ENCODE measurements at regions not wholly inside any gene's neighbourhood (a gene's known extent, or its start where the extent isn't known, plus 50 kb on each side); places are given as distances from the start of the nearest gene placed in this dataset.
"Not testable (repeated sequence)": the region's sequence is repeated elsewhere in the genome, so short reads cannot be mapped to it uniquely, and the experiment has no call there.

DNA sequence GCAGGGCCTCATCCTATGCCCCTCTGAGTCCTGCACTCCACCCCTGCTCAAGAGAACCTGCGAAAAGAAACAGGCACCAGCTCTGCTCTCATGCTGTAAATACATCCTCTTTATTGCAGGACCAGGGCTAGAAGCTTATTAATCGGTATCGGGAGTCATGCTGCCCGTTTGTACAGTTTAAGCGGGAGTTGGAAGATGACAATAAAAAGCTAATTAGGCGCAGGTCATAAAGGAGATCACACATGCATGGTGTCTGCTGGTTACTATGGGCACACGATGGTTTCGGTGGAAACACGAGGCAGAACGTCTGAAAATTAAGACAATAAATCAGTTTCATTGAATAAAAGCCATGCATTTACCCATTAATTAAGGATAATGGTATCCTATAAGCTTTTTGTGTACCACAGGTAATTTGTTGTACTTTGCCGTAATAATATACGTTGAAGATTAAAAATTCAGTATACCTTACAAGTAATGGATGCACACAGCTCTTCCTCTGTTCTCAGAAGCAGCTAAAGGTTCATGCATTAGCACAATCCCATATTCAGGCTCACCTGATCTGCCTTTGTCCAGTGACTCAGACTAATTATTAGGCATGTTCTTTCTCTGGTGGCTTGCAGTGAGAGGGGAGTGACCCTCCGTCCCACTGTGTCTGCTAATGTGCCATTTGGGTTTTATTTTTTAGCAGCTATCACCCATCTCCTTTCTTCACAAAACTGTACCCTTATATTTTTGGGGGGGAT is 406.0 kb downstream of the TSHZ3 start:
- DNase-seq = no peak
- Mint-ChIP-seq H3K27me3 (ENCODE audit: low read depth in 3 of 3) (peaks cover 2 to 8% (median 4%) of the 10 kb centered on the region in 3 donors), H3K27ac (no peak overlapping the region), H3K9me3 (peaks cover 0 to 1% (median 0%) of the 10 kb centered on the region in 6 donors), H3K4me3 (no peak overlapping the region), H3K36me3 (no peaks in the 10 kb centered on the region), H3K4me1 (no peaks in the 10 kb centered on the region)

DNA sequence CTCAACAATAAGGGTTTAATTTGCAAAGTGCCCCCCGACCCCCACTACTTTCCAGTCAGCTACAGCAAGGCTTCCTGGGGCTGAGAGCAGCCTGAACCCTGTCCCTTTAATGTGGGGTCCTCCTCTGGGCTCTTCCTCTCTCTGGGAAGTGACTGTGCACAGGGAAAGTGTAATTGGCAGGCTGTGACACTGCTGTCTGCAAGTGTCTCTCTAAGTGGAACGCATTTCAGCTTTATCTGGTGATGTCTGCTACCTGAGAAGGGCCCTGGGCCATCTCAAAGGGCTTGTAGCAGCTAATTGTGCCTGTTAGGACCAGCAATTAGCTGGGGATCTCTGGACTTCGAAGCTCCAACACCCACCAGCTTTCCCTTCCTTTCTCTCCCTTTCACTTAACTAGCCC is 406.6 kb downstream of the TSHZ3 start:
- peaks cover 0 to 1% (median 0%) of the 10 kb centered on the region in 6 donors for H3K9me3 Mint-ChIP-seq
- no peak overlapping the region for H3K4me3 Mint-ChIP-seq
- no peaks in the 10 kb centered on the region for H3K36me3 Mint-ChIP-seq
- no peak for DNase-seq
- no peak overlapping the region for H3K27ac Mint-ChIP-seq
- H3K27me3 Mint-ChIP-seq (ENCODE audit: low read depth in 3 of 3) = peaks cover 2 to 8% (median 4%) of the 10 kb centered on the region in 3 donors
- H3K4me1 Mint-ChIP-seq = no peaks in the 10 kb centered on the region

DNA sequence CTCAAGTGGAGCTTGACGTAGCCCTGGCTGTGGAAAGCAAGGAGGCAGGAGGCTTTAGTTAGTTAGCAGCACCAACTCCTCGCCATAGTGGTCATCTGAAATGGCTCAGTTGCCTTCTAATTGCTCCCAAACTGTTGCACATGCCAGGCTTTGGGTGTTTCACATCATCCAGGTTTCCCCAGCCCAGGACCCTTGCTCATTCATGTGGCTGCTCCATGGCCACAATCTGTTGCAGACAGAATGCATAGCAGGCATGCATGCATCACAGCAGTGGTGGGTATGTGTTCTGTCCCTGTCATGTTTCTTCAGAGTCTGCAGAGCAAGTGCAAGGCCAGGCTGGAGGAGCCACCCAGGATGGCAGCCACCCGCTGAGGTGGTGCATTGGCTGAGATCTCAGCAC is 407.6 kb downstream of the TSHZ3 start:
- Mint-ChIP-seq H3K4me3 (no peak overlapping the region), H3K9me3 (peaks cover 0 to 1% (median 0%) of the 10 kb centered on the region in 6 donors), H3K27ac (no peak overlapping the region), H3K27me3 (ENCODE audit: low read depth in 3 of 3) (peaks cover 2 to 8% (median 4%) of the 10 kb centered on the region in 3 donors), H3K4me1 (no peaks in the 10 kb centered on the region), H3K36me3 (no peaks in the 10 kb centered on the region)
- DNase-seq = no peak

DNA sequence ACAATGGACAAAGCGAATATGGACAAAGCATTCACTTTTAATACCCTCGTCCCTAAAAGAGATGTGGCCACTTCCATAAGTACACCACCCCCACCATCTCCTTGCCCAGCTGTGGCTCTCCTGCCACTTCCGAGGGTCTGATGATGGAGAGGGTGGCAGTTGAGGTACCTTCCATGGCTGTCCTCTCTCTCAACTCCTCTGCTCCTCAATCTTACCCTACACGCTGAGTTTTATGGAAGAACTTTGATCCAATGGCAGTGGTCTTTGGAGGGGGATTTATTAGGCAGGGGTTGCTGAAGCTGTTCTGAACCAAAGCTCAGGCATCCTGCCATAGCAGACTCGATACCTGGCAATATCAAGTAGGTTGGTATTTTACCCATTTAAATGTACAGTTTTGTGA is 413.0 kb downstream of the TSHZ3 start:
- DNase-seq = no peak
- Mint-ChIP-seq H3K27me3 (ENCODE audit: low read depth in 3 of 3) (peaks cover 2 to 7% (median 5%) of the 10 kb centered on the region in 3 donors), H3K4me3 (no peak overlapping the region), H3K4me1 (no peaks in the 10 kb centered on the region), H3K27ac (no peak overlapping the region), H3K36me3 (no peaks in the 10 kb centered on the region), H3K9me3 (no peaks in the 10 kb centered on the region)

DNA sequence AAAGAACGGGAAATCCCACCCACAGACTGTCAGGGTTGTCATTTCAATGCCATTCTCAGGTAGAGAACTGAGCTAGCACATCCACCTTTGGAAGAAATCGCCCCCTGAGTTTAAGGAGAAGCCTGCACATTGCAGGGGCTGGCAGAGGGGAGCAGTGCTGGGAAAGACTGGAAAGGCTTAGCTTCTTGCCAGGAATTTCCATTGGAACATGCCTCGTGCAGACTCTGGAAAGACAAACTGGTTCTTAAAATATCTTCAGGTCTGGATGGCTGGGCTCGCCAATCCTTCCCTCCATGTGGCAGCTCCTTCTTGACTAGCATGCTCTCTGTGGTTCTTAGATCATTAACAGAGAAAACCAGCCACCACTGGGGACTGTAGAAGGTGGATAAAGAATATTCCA is 414.1 kb downstream of the TSHZ3 start:
- H3K9me3 Mint-ChIP-seq = no peaks in the 10 kb centered on the region
- no peak overlapping the region for H3K27ac Mint-ChIP-seq
- H3K36me3 Mint-ChIP-seq = no peaks in the 10 kb centered on the region
- H3K27me3 Mint-ChIP-seq (ENCODE audit: low read depth in 3 of 3) = peaks cover 2 to 5% (median 3%) of the 10 kb centered on the region in 3 donors
- no peak for DNase-seq
- H3K4me1 Mint-ChIP-seq = no peaks in the 10 kb centered on the region
- no peak overlapping the region for H3K4me3 Mint-ChIP-seq

DNA sequence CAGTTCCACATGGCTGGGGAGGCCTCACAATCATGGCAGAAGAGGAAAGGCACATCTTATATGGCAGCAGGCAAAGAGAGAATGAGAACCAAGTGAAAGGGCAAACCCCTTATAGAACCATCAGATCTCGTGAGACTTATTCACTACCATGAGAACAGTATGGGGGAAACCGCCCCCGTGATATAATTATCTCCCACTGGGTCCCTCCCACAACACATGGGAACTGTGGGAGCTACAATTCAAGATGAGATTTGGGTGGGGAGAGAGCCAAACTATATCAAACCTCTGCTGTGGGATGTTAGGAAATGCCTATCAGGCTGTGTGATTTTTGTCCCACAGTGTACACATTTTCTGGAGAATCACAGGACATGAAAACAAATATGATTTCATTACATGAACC is 415.8 kb downstream of the TSHZ3 start:
- not testable (repeated sequence) for H3K27me3 Mint-ChIP-seq (ENCODE audit: low read depth in 3 of 3); H3K9me3 Mint-ChIP-seq; H3K36me3 Mint-ChIP-seq; H3K4me3 Mint-ChIP-seq; DNase-seq; H3K4me1 Mint-ChIP-seq; H3K27ac Mint-ChIP-seq

DNA sequence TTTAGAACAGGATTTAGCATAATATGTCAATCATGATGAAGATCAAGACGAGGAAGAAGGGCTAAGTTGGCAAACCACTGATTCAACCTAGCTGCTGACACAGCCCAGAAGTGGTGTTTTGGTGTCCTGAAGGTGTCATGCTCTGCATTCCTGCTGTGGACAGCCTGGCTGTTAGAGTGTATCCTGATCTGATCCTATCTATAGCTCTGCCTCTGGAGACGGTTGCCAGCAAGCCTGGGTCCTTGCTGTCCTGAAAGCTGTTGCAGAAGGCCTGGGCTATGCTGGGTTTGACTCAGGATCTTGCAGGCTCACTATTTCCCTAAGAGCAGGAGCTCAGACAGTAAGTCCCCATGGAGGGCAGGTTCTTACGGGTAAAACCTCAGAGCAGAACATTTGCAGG is 416.4 kb downstream of the TSHZ3 start:
- Mint-ChIP-seq H3K27me3 (ENCODE audit: low read depth in 3 of 3) (peaks cover 0 to 7% (median under 1%) of the 10 kb centered on the region in 3 donors), H3K27ac (no peak overlapping the region), H3K36me3 (no peaks in the 10 kb centered on the region), H3K4me3 (no peak overlapping the region), H3K4me1 (no peaks in the 10 kb centered on the region), H3K9me3 (no peaks in the 10 kb centered on the region)
- no peak for DNase-seq

DNA sequence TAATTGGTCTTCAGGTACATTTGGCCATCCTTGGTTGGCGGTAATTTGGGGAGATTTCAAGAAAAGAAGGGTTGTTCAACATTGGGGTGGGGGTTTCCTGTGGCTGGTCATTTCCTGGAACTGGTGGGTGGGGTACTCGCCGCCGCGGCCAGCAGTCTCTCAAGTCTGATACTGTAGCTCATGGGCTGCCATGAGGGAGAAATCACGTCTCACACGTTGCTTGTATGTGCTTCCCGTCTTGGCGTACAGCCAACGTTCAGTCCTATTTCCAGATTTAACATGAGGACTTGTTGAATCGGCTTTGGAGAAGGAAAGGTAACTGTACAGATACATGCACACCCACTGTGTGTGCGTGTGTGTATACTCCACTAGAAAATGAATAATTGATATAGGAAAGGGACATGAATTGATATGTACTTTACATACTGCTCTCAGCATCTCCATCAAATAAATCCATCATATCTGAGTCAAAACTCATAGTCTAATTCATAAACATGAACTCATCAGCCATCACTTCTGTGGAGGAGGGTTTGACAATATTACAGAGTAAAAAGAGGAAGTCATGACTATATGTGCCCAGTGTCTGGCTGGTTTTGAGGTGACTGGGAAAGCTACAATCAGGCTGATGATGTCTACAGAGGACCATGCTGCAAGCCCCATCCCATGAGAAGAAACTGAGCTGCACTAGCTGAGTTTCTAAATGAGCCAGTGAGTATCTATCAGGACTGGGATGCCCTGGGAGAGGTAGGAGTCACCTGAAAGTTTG is 418.1 kb downstream of the TSHZ3 start:
- Mint-ChIP-seq H3K36me3 (no peaks in the 10 kb centered on the region), H3K4me1 (no peaks in the 10 kb centered on the region), H3K9me3 (no peaks in the 10 kb centered on the region), H3K27ac (no peak overlapping the region), H3K4me3 (no peak overlapping the region), H3K27me3 (ENCODE audit: low read depth in 3 of 3) (peaks cover 0 to 7% (median 3%) of the 10 kb centered on the region in 3 donors)
- no peak for DNase-seq

DNA sequence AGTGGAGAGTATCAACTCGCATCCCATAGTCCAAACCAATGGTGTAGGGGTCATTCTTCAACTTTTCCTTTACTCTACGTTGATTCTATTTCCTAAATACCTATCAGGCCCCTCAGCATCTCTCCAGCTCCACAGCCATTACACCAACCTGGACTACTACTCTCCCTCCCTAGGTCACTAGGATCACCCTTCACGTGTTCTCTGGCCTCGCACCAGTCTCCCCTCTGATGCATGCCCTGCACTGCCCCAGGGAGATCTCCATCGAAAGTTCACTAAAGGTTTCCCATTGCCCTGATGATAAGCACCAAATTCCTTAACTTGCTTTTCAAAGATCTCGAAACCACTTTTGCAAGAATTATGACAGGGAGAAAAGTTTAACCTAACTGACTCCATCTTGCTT is 421.5 kb downstream of the TSHZ3 start:
- H3K4me1 Mint-ChIP-seq = no peaks in the 10 kb centered on the region
- DNase-seq = no peak
- no peak overlapping the region for H3K27ac Mint-ChIP-seq
- no peaks in the 10 kb centered on the region for H3K36me3 Mint-ChIP-seq
- no peaks in the 10 kb centered on the region for H3K9me3 Mint-ChIP-seq
- no peak overlapping the region for H3K4me3 Mint-ChIP-seq
- H3K27me3 Mint-ChIP-seq (ENCODE audit: low read depth in 3 of 3) = peaks cover 1 to 5% (median 3%) of the 10 kb centered on the region in 3 donors

DNA sequence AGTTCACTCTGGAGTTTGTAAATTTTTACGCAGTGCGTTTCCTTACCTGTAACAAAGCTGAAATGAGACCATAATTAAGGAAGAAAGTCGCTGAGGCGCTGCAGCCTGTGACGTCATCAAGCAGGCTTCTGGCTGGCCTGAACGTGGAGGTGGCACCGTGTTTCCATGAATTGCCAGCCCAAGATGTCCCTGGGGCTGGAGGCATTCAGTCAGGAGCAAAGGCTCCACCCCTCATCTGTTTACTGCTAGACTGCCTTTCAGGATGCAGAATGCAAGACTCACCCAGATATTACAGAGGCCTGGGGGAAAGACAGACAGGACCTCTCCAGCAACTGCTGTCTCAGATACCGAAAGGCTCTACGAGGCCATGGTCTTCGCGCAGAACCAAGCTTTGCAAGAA is 424.6 kb downstream of the TSHZ3 start:
- no peak for DNase-seq
- Mint-ChIP-seq H3K9me3 (no peaks in the 10 kb centered on the region), H3K36me3 (no peaks in the 10 kb centered on the region), H3K4me1 (no peaks in the 10 kb centered on the region), H3K4me3 (no peak overlapping the region), H3K27ac (no peak overlapping the region), H3K27me3 (ENCODE audit: low read depth in 3 of 3) (peaks cover 3 to 6% (median 5%) of the 10 kb centered on the region in 3 donors)

DNA sequence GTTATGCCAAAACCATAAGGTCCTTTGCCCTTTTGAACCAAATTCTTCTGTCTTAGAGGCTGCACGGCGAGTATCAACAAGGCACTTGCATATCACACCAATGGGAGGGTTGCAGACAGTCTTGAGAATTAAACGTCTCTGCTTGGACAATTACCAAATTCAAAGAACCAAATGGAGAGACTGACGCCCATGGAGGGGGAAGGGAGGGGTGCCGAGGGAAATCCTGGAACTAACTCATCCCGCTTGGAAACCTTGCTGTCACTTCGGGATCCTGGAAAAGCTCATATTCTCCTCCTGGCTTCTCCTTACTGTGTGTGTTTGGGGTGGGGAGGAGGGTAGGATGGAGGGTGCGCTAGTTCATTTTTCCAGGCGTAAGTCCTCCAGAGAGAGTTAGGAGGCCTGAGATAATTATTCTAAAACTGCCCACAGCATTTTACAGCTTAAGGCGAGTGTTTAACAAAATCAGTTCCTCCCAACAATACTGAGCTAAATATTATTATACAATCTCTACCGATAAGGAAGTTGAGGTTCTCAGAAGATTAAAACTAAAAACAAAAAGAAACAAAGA is 425.1 kb downstream of the TSHZ3 start:
- H3K27me3 Mint-ChIP-seq (ENCODE audit: low read depth in 3 of 3) = peaks cover 3 to 6% (median 5%) of the 10 kb centered on the region in 3 donors
- DNase-seq = no peak
- no peaks in the 10 kb centered on the region for H3K36me3 Mint-ChIP-seq
- H3K4me3 Mint-ChIP-seq = no peak overlapping the region
- H3K4me1 Mint-ChIP-seq = no peaks in the 10 kb centered on the region
- H3K9me3 Mint-ChIP-seq = no peaks in the 10 kb centered on the region
- H3K27ac Mint-ChIP-seq = no peak overlapping the region

DNA sequence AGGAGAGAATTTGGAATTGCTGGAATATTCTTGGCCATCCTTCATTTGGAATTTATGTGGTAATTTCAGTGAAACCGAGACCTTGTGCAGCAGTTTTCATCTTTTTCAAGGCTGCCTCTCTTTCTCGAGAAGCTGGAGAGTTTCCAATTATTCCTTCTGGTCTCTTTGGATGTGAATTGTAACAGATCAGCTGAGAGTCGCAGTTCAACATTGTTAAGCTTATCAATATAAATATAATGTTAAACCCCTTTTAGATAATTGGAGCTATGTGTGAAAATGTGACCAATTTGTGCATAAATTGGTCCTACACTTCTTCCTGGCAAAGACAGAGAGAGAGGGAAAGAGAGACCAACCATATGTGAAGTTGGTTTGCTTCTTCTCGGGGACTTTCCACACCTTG is 425.6 kb downstream of the TSHZ3 start:
- Mint-ChIP-seq H3K9me3 (no peaks in the 10 kb centered on the region), H3K4me3 (no peak overlapping the region), H3K27me3 (ENCODE audit: low read depth in 3 of 3) (peaks cover 3 to 6% (median 3%) of the 10 kb centered on the region in 3 donors), H3K27ac (no peak overlapping the region), H3K36me3 (no peaks in the 10 kb centered on the region), H3K4me1 (no peaks in the 10 kb centered on the region)
- DNase-seq = no peak

DNA sequence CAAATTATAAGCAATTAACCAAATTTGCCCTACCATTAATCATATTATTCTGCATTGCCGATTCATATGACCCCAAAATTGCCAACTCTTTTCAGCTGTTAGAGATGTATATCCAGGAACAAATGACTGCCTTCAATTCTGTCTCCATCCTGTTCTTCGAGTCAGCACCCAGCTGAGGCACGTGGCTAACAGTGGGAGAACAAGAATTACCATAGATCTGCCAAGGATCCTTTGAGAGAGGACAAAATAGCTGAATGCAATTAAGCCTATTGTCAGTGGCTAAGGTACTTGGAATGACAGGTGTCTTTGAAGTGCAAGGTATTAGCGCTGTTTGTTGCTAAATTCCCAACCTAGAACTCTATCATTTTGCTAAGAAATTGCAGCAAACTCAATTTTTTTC is 426.1 kb downstream of the TSHZ3 start:
- DNase-seq = no peak
- Mint-ChIP-seq H3K4me1 (no peaks in the 10 kb centered on the region), H3K4me3 (no peak overlapping the region), H3K9me3 (peaks cover 0 to 2% (median 0%) of the 10 kb centered on the region in 6 donors), H3K36me3 (no peaks in the 10 kb centered on the region), H3K27ac (no peak overlapping the region), H3K27me3 (ENCODE audit: low read depth in 3 of 3) (peaks cover 3 to 8% (median 3%) of the 10 kb centered on the region in 3 donors)

DNA sequence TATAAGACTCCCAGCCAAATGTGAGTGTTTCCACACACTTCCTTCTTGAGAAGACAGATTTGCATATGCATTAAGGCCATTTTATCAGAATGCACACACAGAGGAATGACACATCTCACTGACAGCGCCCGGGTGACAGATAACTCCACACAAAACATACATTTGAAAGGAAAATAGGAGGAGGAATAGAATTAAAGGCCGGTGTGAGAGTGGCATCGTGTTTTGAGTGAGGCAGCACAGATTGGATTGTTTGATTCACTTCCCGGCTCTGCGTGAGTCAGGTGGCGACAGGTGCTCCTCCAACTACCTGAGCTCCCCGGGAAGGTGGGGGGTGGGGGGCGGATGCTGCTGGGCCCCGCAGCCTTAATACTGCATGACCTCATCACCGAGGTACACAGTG is 429.0 kb downstream of the TSHZ3 start:
- H3K27ac Mint-ChIP-seq = no peak overlapping the region
- H3K9me3 Mint-ChIP-seq = peaks cover 0 to 2% (median 0%) of the 10 kb centered on the region in 6 donors
- H3K4me1 Mint-ChIP-seq = no peaks in the 10 kb centered on the region
- H3K4me3 Mint-ChIP-seq = no peak overlapping the region
- DNase-seq = no peak
- H3K36me3 Mint-ChIP-seq = no peaks in the 10 kb centered on the region
- H3K27me3 Mint-ChIP-seq (ENCODE audit: low read depth in 3 of 3) = peaks cover 0 to 8% (median 3%) of the 10 kb centered on the region in 3 donors
